Neural cell (in vitro differentiated cells): ENCODE measurements at regions not wholly inside any gene's neighbourhood (a gene's known extent, or its start where the extent isn't known, plus 50 kb on each side); places are given as distances from the start of the nearest gene placed in this dataset.

Source experiments
- H2AFZ ChIP-seq: fragments of 200-600, 300-800 bp; sonication (generic), shearing (Covaris generic); 2 replicates; pipeline ENCODE4 v1.6.0; 2014; ENCODE audit warnings: low read depth, mild to moderate bottlenecking, antibody characterized with exemption, low read length, moderate library complexity
- H3F3A ChIP-seq: fragments of 200-600 bp; shearing (Covaris generic); 2 replicates; pipeline ENCODE4 v1.6.1; 2016; ENCODE audit warnings: mild to moderate bottlenecking, moderate library complexity, mixed read lengths, antibody characterized with exemption, low read length; ENCODE audit not compliant: insufficient read depth, poor library complexity, severe bottlenecking
- H3K27ac ChIP-seq: fragments of 200-600, 300-800 bp; sonication (generic), shearing (Covaris generic); 2 replicates; pipeline ENCODE4 v1.5.1; 2014; ENCODE audit warnings: mild to moderate bottlenecking, low read length, moderate library complexity
- H3K27me3 ChIP-seq: fragments of 300-800, 200-600 bp; sonication (generic), shearing (Covaris generic); 2 replicates; pipeline ENCODE4 v1.6.0; 2014; ENCODE audit warnings: mild to moderate bottlenecking, low read depth, low read length, moderate library complexity; ENCODE audit not compliant: insufficient read depth
- H3K36me3 ChIP-seq: fragments of 300-800, 200-600 bp; sonication (generic), shearing (Covaris generic); 2 replicates; pipeline ENCODE4 v1.5.1; 2014; ENCODE audit warnings: mild to moderate bottlenecking, antibody characterized with exemption, low read length, moderate library complexity; ENCODE audit not compliant: insufficient read depth
- H3K4me2 ChIP-seq: fragments of 300-800, 200-600 bp; sonication (generic), shearing (Covaris generic); 2 replicates; pipeline ENCODE4 v1.6.0; 2014; ENCODE audit warnings: mild to moderate bottlenecking, low read length
- H3K4me3 ChIP-seq: fragments of 300-800, 200-600 bp; sonication (generic), shearing (Covaris generic); 2 replicates; pipeline ENCODE4 v1.5.1; 2014; ENCODE audit warnings: mild to moderate bottlenecking, low read length, moderate library complexity
- H3K79me2 ChIP-seq: fragments of 200-600 bp; shearing (Covaris generic); replicated peaks from 2 replicates; pipeline ENCODE4 v1.6.0; 2014; ENCODE audit warnings: mild to moderate bottlenecking, low read length, moderate library complexity; ENCODE audit not compliant: insufficient read depth
- H3K9ac ChIP-seq: fragments of 300-800, 200-600 bp; sonication (generic), shearing (Covaris generic); 2 replicates; pipeline ENCODE4 v1.6.1; 2016; ENCODE audit warnings: mild to moderate bottlenecking, low read length, mixed read lengths
- H3K9me2 ChIP-seq: fragments of 200-600 bp; shearing (Covaris generic); 2 replicates; pipeline ENCODE4 v1.6.1; 2016; ENCODE audit warnings: mild to moderate bottlenecking, low read length, mixed read lengths; ENCODE audit not compliant: insufficient read depth
- H3K9me3 ChIP-seq: fragments of 200-600, 300-800 bp; sonication (generic), shearing (Covaris generic); 2 replicates; pipeline ENCODE4 v1.6.1; 2016; ENCODE audit warnings: mild to moderate bottlenecking, mixed run types, low read length, moderate library complexity, mixed read lengths
- H4K20me1 ChIP-seq: fragments of 200-600 bp; shearing (Covaris generic); 2 replicates; pipeline ENCODE4 v1.6.1; 2016; ENCODE audit warnings: mild to moderate bottlenecking, mixed run types; ENCODE audit not compliant: insufficient read depth
- EP300 ChIP-seq: fragments of 450-650 bp; conservative IDR thresholded peaks from 2 replicates; pipeline ENCODE4 v1.6.1; 2014; ENCODE audit warnings: antibody characterized with exemption, mild to moderate bottlenecking, moderate library complexity; ENCODE audit not compliant: poor library complexity, severe bottlenecking
- EZH2 ChIP-seq: fragments of 200-600, 300-800 bp; shearing (Covaris generic), sonication (generic); IDR thresholded peaks from 2 replicates; pipeline ENCODE4 v1.6.1; 2014; ENCODE audit warnings: antibody characterized with exemption, low read length, borderline replicate concordance, mild to moderate bottlenecking; ENCODE audit not compliant: insufficient read depth, poor library complexity, severe bottlenecking
- MXI1 ChIP-seq: fragments of 450-650 bp; conservative IDR thresholded peaks from 2 replicates; pipeline ENCODE4 v1.6.1; 2014; ENCODE audit warnings: antibody characterized with exemption, mild to moderate bottlenecking; ENCODE audit not compliant: poor library complexity, severe bottlenecking
- POLR2AphosphoS5 ChIP-seq: IDR thresholded peaks from 2 replicates; pipeline ENCODE4 v1.6.1; 2012
- RAD21 ChIP-seq: fragments of 450-650 bp; conservative IDR thresholded peaks from 2 replicates; pipeline ENCODE4 v1.6.1; 2014; ENCODE audit warnings: antibody characterized with exemption, mild to moderate bottlenecking, moderate library complexity
- SMC3 ChIP-seq: fragments of 450-650 bp; conservative IDR thresholded peaks from 2 replicates; pipeline ENCODE4 v1.6.1; 2014; ENCODE audit warnings: antibody characterized with exemption, mild to moderate bottlenecking, moderate library complexity; ENCODE audit not compliant: poor library complexity
- TAF1 ChIP-seq: IDR thresholded peaks from 2 replicates; pipeline ENCODE4 v1.6.1; 2012; ENCODE audit warnings: low read depth
- TF ChIP-seq, protein P1 (sequence below): fragments of 450-650 bp; IDR thresholded peaks from 2 replicates; pipeline ENCODE4 v1.5.1; 2014; ENCODE audit warnings: antibody characterized with exemption, mild to moderate bottlenecking, moderate library complexity; ENCODE audit not compliant: poor library complexity, severe bottlenecking
- TF ChIP-seq, protein P2 (sequence below): IDR thresholded peaks from 2 replicates; pipeline ENCODE4 v1.6.1; 2012; ENCODE audit warnings: borderline replicate concordance

DNA sequence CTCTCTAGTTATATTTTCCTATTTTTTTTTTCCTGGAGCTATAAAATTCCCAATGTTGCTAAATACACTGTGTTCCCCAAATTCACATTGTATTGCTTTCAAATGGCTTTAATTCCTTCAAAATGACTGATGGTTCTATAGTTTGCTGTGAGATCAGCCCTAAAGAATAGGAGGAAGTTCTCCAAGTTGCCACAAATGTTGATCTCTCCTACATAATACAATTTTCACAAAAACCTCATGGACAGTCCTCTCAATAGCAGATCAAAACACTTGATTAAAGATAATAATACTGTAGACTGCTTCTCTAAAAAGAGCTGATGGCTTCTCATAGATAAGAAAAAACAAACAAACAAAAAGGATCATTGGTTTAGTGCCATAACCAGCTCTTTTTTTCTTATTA is 97.8 kb upstream of the CAV2 start:
- Histone ChIP-seq H3K4me3 (no peak overlapping the region), H3K9me3 (no peaks in the 10 kb centered on the region), H3K36me3 (no peaks in the 10 kb centered on the region), H3K27me3 (no peaks in the 10 kb centered on the region), H3K9ac (no peak overlapping the region), H3F3A (no peaks in the 10 kb centered on the region), H2AFZ (no peak overlapping the region), H4K20me1 (no peaks in the 10 kb centered on the region), H3K9me2 (no peaks in the 10 kb centered on the region), H3K4me2 (no peak overlapping the region), H3K79me2 (no peaks in the 10 kb centered on the region), H3K27ac (no peak overlapping the region)
- TF ChIP-seq TAF1: no peak
- no peak for TF ChIP-seq MXI1

DNA sequence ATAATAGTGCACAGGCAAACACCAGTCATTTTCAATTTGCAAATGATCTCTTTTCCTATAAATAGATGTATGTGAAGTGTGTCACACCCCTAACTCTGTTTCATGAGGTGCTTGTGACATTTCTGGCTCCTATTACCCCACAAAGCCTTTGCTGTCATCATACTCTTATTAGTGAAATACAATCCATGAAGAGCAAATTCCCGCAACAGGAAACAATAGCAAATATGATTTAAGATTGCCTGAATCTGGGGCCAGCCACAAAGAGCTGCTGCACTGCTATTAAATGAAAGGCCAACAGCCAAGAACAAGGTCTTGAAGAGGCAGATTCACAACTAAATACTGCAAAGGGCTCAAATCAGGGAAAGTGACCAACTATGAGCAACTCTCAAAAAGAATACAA is 96.3 kb upstream of the CAV2 start:
- no peaks in the 10 kb centered on the region for H3K79me2 ChIP-seq
- no peaks in the 10 kb centered on the region for H4K20me1 ChIP-seq
- no peak overlapping the region for H2AFZ ChIP-seq
- H3K9me2 ChIP-seq: no peaks in the 10 kb centered on the region
- no peaks in the 10 kb centered on the region for H3K9me3 ChIP-seq
- H3K27me3 ChIP-seq: no peaks in the 10 kb centered on the region
- no peak overlapping the region for H3K4me3 ChIP-seq
- no peaks in the 10 kb centered on the region for H3K36me3 ChIP-seq
- H3F3A ChIP-seq: no peaks in the 10 kb centered on the region
- no peak overlapping the region for H3K27ac ChIP-seq
- no peak overlapping the region for H3K4me2 ChIP-seq
- no peak overlapping the region for H3K9ac ChIP-seq
- TF ChIP-seq EP300 (no peak), SMC3 (no peak), RAD21 (no peak), EZH2 (no peak), MXI1 (no peak), TAF1 (no peak), POLR2AphosphoS5 (no peak)
- TF ChIP-seq, protein P1, sequence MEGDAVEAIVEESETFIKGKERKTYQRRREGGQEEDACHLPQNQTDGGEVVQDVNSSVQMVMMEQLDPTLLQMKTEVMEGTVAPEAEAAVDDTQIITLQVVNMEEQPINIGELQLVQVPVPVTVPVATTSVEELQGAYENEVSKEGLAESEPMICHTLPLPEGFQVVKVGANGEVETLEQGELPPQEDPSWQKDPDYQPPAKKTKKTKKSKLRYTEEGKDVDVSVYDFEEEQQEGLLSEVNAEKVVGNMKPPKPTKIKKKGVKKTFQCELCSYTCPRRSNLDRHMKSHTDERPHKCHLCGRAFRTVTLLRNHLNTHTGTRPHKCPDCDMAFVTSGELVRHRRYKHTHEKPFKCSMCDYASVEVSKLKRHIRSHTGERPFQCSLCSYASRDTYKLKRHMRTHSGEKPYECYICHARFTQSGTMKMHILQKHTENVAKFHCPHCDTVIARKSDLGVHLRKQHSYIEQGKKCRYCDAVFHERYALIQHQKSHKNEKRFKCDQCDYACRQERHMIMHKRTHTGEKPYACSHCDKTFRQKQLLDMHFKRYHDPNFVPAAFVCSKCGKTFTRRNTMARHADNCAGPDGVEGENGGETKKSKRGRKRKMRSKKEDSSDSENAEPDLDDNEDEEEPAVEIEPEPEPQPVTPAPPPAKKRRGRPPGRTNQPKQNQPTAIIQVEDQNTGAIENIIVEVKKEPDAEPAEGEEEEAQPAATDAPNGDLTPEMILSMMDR: no peak
- TF ChIP-seq, protein P2, sequence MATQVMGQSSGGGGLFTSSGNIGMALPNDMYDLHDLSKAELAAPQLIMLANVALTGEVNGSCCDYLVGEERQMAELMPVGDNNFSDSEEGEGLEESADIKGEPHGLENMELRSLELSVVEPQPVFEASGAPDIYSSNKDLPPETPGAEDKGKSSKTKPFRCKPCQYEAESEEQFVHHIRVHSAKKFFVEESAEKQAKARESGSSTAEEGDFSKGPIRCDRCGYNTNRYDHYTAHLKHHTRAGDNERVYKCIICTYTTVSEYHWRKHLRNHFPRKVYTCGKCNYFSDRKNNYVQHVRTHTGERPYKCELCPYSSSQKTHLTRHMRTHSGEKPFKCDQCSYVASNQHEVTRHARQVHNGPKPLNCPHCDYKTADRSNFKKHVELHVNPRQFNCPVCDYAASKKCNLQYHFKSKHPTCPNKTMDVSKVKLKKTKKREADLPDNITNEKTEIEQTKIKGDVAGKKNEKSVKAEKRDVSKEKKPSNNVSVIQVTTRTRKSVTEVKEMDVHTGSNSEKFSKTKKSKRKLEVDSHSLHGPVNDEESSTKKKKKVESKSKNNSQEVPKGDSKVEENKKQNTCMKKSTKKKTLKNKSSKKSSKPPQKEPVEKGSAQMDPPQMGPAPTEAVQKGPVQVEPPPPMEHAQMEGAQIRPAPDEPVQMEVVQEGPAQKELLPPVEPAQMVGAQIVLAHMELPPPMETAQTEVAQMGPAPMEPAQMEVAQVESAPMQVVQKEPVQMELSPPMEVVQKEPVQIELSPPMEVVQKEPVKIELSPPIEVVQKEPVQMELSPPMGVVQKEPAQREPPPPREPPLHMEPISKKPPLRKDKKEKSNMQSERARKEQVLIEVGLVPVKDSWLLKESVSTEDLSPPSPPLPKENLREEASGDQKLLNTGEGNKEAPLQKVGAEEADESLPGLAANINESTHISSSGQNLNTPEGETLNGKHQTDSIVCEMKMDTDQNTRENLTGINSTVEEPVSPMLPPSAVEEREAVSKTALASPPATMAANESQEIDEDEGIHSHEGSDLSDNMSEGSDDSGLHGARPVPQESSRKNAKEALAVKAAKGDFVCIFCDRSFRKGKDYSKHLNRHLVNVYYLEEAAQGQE: no peak

DNA sequence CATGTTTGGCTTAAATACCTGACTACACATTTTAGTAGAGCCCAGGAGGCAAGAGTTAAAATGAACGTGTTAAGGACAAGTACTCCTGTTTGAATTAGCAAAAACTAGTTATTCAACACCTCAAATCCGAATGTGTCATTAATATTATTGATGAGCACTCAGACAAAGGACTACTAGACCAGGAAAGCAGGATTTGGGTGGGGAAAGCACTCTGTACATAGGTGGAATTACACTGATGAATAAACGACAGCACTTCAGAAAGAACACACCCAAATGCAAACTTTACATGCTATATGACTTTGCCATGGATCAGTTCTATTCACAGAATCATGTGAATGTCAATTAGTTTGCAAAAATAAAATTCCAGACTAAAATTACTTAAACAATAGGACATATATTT is 95.1 kb upstream of the CAV2 start:
- H3K9me2 ChIP-seq: no peaks in the 10 kb centered on the region
- no peaks in the 10 kb centered on the region for H3K36me3 ChIP-seq
- no peak overlapping the region for H2AFZ ChIP-seq
- no peaks in the 10 kb centered on the region for H3K9me3 ChIP-seq
- no peaks in the 10 kb centered on the region for H3F3A ChIP-seq
- H3K27me3 ChIP-seq: no peaks in the 10 kb centered on the region
- H4K20me1 ChIP-seq: no peaks in the 10 kb centered on the region
- TF ChIP-seq TAF1: no peak
- TF ChIP-seq EZH2: no peak
- TF ChIP-seq, protein P2: no peak
- TF ChIP-seq RAD21: no peak
- TF ChIP-seq, protein P1: no peak
- H3K4me3 ChIP-seq: no peak overlapping the region
- no peaks in the 10 kb centered on the region for H3K79me2 ChIP-seq
- H3K9ac ChIP-seq: no peak overlapping the region
- H3K27ac ChIP-seq: no peak overlapping the region
- no peak overlapping the region for H3K4me2 ChIP-seq
